SK-N-MC (cell line): ENCODE measurements at regions not wholly inside any gene's neighbourhood (a gene's known extent, or its start where the extent isn't known, plus 50 kb on each side); places are given as distances from the start of the nearest gene placed in this dataset.
"Not testable (repeated sequence)": the region's sequence is repeated elsewhere in the genome, so short reads cannot be mapped to it uniquely, and the experiment has no call there.

Experiments
- DNase-seq: peaks from one replicate; pipeline ENCODE4 v3.0.0-alpha.2; 2011; ENCODE audit warnings: low read depth, low spot score
- H3K27ac ChIP-seq: fragments of 200-600 bp; sonication (generic); 2 replicates; pipeline ENCODE4 v1.5.1; 2016; ENCODE audit warnings: mixed run types
- H3K36me3 ChIP-seq: fragments of 200-600 bp; sonication (generic); 2 replicates; pipeline ENCODE4 v1.6.1; 2017; ENCODE audit warnings: antibody characterized with exemption, low read length, mixed read lengths; ENCODE audit not compliant: insufficient read depth
- H3K4me3 ChIP-seq: fragments of 200-600 bp; sonication (generic); 2 replicates; pipeline ENCODE4 v1.5.1; 2016
- H3K9ac ChIP-seq: fragments of 200-600 bp; sonication (generic); 2 replicates; pipeline ENCODE4 v1.8.0; 2017; ENCODE audit warnings: mixed run types, mixed read lengths; ENCODE audit not compliant: insufficient read length
- H3K9me3 ChIP-seq: fragments of 200-600 bp; sonication (generic); 2 replicates; pipeline ENCODE4 v1.6.1; 2017; ENCODE audit warnings: low read depth, mild to moderate bottlenecking, antibody characterized with exemption, low read length, moderate library complexity, mixed read lengths
- EZH2 ChIP-seq: fragments of 200-600 bp; sonication (generic); IDR thresholded peaks from one replicate; pipeline ENCODE4 v1.6.1; 2017; ENCODE audit warnings: antibody characterized with exemption
- FOXP2 ChIP-seq: optimal IDR thresholded peaks from 2 replicates; pipeline ENCODE3; 2011; ENCODE audit warnings: mild to moderate bottlenecking, moderate library complexity; ENCODE audit not compliant: insufficient read depth; ENCODE audit errors: extremely low read length, control extremely low read depth
- POLR2AphosphoS5 ChIP-seq: IDR thresholded peaks from 2 replicates; pipeline ENCODE4 v1.6.1; 2012; ENCODE audit warnings: mild to moderate bottlenecking, low read depth, low read length, borderline replicate concordance

GRCh38 chrX:35499071-35499862 lies 298.9 kb upstream of the MAGEB16 start:
- H3K9me3 ChIP-seq: no peaks in the 10 kb centered on the region
- H3K36me3 ChIP-seq: no peaks in the 10 kb centered on the region
- no peak overlapping the region for H3K27ac ChIP-seq
- no peak overlapping the region for H3K9ac ChIP-seq
- TF ChIP-seq POLR2AphosphoS5 (no peak), FOXP2 (no peak), EZH2 (no peak)
- no peak overlapping the region for H3K4me3 ChIP-seq
- no peak for DNase-seq

- no peak overlapping the region for H3K4me3 ChIP-seq
- H3K36me3 ChIP-seq: no peaks in the 10 kb centered on the region
- H3K9me3 ChIP-seq: no peaks in the 10 kb centered on the region
- TF ChIP-seq POLR2AphosphoS5: no peak; the same call in 1 of the 2 replicates
- no peak for TF ChIP-seq FOXP2
- no peak for TF ChIP-seq EZH2
- H3K9ac ChIP-seq: no peak overlapping the region
- DNase-seq: peak; percentile 30
- H3K27ac ChIP-seq: no peak overlapping the region; the same call in 1 of the 2 replicates
Measured at GRCh38 chrX:35507701-35508100, 290.4 kb upstream of the MAGEB16 start.

GRCh38 chrX:35548003-35548402 lies 250.1 kb upstream of the MAGEB16 start:
- DNase-seq, H3K9me3 ChIP-seq, H3K9ac ChIP-seq, H3K36me3 ChIP-seq, H3K27ac ChIP-seq, H3K4me3 ChIP-seq: not testable (repeated sequence)

- DNase-seq: no peak
- Histone ChIP-seq H3K27ac (no peak overlapping the region), H3K36me3 (no peaks in the 10 kb centered on the region), H3K9ac (no peak overlapping the region), H3K9me3 (no peaks in the 10 kb centered on the region), H3K4me3 (no peak overlapping the region)
- TF ChIP-seq POLR2AphosphoS5 (no peak), EZH2 (no peak), FOXP2 (no peak)
Measured at GRCh38 chrX:35557916-35558315, 240.2 kb upstream of the MAGEB16 start.

GRCh38 chrX:35561985-35562384 lies 236.2 kb upstream of the MAGEB16 start:
- DNase-seq: no peak
- Histone ChIP-seq H3K27ac (no peak overlapping the region), H3K9ac (no peak overlapping the region), H3K4me3 (no peak overlapping the region), H3K36me3 (no peaks in the 10 kb centered on the region), H3K9me3 (no peaks in the 10 kb centered on the region)
- TF ChIP-seq FOXP2: no peak
- TF ChIP-seq EZH2: no peak
- no peak for TF ChIP-seq POLR2AphosphoS5

- H3K36me3 ChIP-seq: no peaks in the 10 kb centered on the region
- H3K27ac ChIP-seq: no peak overlapping the region
- H3K9ac ChIP-seq: no peak overlapping the region
- DNase-seq: no peak
- H3K9me3 ChIP-seq: no peaks in the 10 kb centered on the region
- TF ChIP-seq EZH2 (no peak), FOXP2 (no peak), POLR2AphosphoS5 (no peak)
- no peak overlapping the region for H3K4me3 ChIP-seq
Measured at GRCh38 chrX:35562395-35562794, 235.7 kb upstream of the MAGEB16 start.

- no peak overlapping the region for H3K4me3 ChIP-seq
- H3K36me3 ChIP-seq: no peaks in the 10 kb centered on the region
- H3K27ac ChIP-seq: no peak overlapping the region
- DNase-seq: no peak
- H3K9me3 ChIP-seq: no peaks in the 10 kb centered on the region
- TF ChIP-seq EZH2 (no peak), FOXP2 (no peak), POLR2AphosphoS5 (no peak)
- no peak overlapping the region for H3K9ac ChIP-seq
Measured at GRCh38 chrX:35590210-35590609, 207.9 kb upstream of the MAGEB16 start.

- not testable (repeated sequence) for H3K9ac ChIP-seq, DNase-seq, H3K9me3 ChIP-seq, H3K27ac ChIP-seq, H3K36me3 ChIP-seq, H3K4me3 ChIP-seq
Measured at GRCh38 chrX:35611562-35611961, 186.6 kb upstream of the MAGEB16 start.

- H3K36me3 ChIP-seq: no peaks in the 10 kb centered on the region
- TF ChIP-seq EZH2 (no peak), FOXP2 (no peak), POLR2AphosphoS5 (no peak)
- no peak overlapping the region for H3K27ac ChIP-seq
- no peaks in the 10 kb centered on the region for H3K9me3 ChIP-seq
- no peak overlapping the region for H3K9ac ChIP-seq
- H3K4me3 ChIP-seq: no peak overlapping the region
- no peak for DNase-seq
Measured at GRCh38 chrX:35617836-35618235, 180.3 kb upstream of the MAGEB16 start.
